Karpas-422 (cell line): ENCODE measurements at regions not wholly inside any gene's neighbourhood (a gene's known extent, or its start where the extent isn't known, plus 50 kb on each side); places are given as distances from the start of the nearest gene placed in this dataset.

Experiments
- DNase-seq: peaks from one replicate; pipeline ENCODE4 v3.0.0-alpha.2; 2015
- H2AFZ ChIP-seq: fragments of 200-600 bp; sonication (generic); 2 replicates; pipeline ENCODE4 v1.6.1; 2014; ENCODE audit warnings: antibody characterized with exemption, low read length, mixed read lengths
- H3K27ac ChIP-seq: fragments of 200-600 bp; sonication (generic); 2 replicates; pipeline ENCODE4 v1.5.1; 2014; ENCODE audit warnings: mild to moderate bottlenecking, low read length, moderate library complexity
- H3K27me3 ChIP-seq: fragments of 200-600 bp; sonication (generic); 2 replicates; pipeline ENCODE4 v1.6.1; 2014; ENCODE audit warnings: low read length, mixed read lengths
- H3K36me3 ChIP-seq: fragments of 200-600 bp; sonication (generic); 2 replicates; pipeline ENCODE4 v1.6.1; 2014; ENCODE audit warnings: low read length, mixed read lengths; ENCODE audit not compliant: insufficient read depth
- H3K4me1 ChIP-seq: fragments of 200-600 bp; sonication (generic); 2 replicates; pipeline ENCODE4 v1.6.1; 2014; ENCODE audit warnings: mild to moderate bottlenecking, low read length, mixed read lengths
- H3K4me2 ChIP-seq: fragments of 200-600 bp; sonication (generic); 2 replicates; pipeline ENCODE4 v1.6.1; 2014; ENCODE audit warnings: low read length, low read depth, mild to moderate bottlenecking; ENCODE audit not compliant: poor library complexity, severe bottlenecking
- H3K4me3 ChIP-seq: fragments of 200-600 bp; sonication (generic); 2 replicates; pipeline ENCODE4 v1.5.1; 2014; ENCODE audit warnings: mild to moderate bottlenecking, antibody characterized with exemption, low read length, mixed read lengths
- H3K79me2 ChIP-seq: fragments of 200-600 bp; sonication (generic); 2 replicates; pipeline ENCODE4 v1.6.1; 2014; ENCODE audit warnings: mild to moderate bottlenecking, low read length, mixed read lengths
- H3K9ac ChIP-seq: fragments of 200-600 bp; sonication (generic); 2 replicates; pipeline ENCODE4 v1.6.0; 2014; ENCODE audit warnings: low read length
- H3K9me2 ChIP-seq: fragments of 200-600 bp; sonication (generic), shearing (Covaris generic); replicated peaks from 2 replicates; pipeline ENCODE4 v1.6.0; 2014; ENCODE audit warnings: mild to moderate bottlenecking, low read length, moderate library complexity; ENCODE audit not compliant: insufficient read depth
- H3K9me3 ChIP-seq: fragments of 300-700, 200-600 bp; sonication (generic); 2 replicates; pipeline ENCODE4 v1.6.1; 2014; ENCODE audit warnings: low read length, mixed read lengths
- H4K20me1 ChIP-seq: fragments of 200-600 bp; sonication (generic); 2 replicates; pipeline ENCODE4 v1.6.1; 2014; ENCODE audit warnings: mild to moderate bottlenecking, antibody characterized with exemption, low read length, low read depth; ENCODE audit not compliant: insufficient read depth

DNA sequence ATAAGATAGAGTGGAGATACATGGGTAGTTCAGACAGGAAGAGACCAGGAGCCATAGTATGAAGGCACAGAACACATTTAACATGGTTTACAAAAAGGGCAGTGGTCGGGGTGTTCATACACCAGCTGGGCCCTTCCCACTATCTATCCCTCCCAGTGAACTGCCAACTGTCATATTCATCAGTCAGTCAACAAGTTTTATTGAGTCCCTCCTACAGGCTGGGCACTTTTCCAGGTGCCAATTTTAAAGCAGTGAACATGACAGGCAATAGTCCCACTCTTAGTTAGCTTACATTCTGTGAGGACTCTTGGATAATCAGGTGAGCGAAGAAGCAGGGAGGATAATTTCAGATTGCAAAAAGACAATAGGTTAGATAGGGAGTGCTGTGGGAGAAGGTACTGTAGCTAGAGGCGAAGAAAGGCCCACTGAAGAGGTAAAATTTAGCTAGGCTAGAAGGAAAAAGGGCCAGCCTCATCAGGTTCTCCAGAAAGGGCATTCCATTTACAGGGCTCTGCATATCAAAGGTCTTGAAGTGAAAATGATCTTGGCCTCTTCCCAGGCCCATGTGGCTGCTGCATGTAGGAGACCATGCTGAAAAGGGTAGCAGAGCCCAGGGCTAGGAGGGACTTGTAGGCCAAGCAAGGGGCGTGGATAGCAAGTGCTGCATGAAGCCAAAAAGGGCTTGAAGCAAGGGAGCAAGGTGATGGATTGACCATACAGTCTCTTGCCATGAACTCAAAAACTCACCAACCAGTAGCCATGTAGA lies 274.7 kb upstream of the SNX7 start:
- H4K20me1 ChIP-seq, result no peaks in the 10 kb centered on the region
- H3K9ac ChIP-seq, result no peak overlapping the region
- DNase-seq, result no peak
- H2AFZ ChIP-seq, result no peak overlapping the region
- H3K4me2 ChIP-seq, result no peak overlapping the region
- H3K27me3 ChIP-seq, result no peaks in the 10 kb centered on the region
- no peak overlapping the region for H3K4me3 ChIP-seq
- H3K36me3 ChIP-seq, result no peaks in the 10 kb centered on the region
- no peaks in the 10 kb centered on the region for H3K9me2 ChIP-seq
- H3K27ac ChIP-seq, result no peak overlapping the region
- H3K4me1 ChIP-seq, result no peaks in the 10 kb centered on the region
- H3K79me2 ChIP-seq, result no peaks in the 10 kb centered on the region
- H3K9me3 ChIP-seq, result no peaks in the 10 kb centered on the region

DNA sequence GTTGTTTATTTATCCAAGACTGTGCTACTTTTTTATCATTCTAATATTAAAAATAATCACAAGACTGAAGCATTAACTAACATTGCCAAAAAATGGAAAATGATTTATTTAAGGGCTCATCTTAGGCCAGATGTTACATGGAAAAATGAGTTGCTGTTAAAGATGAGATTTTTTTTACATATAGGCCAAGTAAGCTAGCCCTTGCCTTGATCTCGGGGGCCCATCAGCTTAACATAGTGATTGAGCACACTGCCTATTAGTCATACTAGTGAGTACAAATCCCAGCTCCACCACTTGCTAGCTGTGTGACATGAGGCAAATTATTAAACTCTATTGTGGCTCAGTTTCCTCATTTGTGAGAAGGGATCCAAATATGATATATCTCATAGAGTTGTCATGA lies 275.9 kb upstream of the SNX7 start:
- DNase-seq, result no peak
- H2AFZ ChIP-seq, result no peak overlapping the region
- H3K36me3 ChIP-seq, result no peaks in the 10 kb centered on the region
- H3K9me3 ChIP-seq, result no peaks in the 10 kb centered on the region
- no peak overlapping the region for H3K9ac ChIP-seq
- H3K27ac ChIP-seq, result no peak overlapping the region
- H3K9me2 ChIP-seq, result no peaks in the 10 kb centered on the region
- no peaks in the 10 kb centered on the region for H3K27me3 ChIP-seq
- H3K4me1 ChIP-seq, result no peaks in the 10 kb centered on the region
- H3K4me3 ChIP-seq, result no peak overlapping the region
- H3K79me2 ChIP-seq, result no peaks in the 10 kb centered on the region
- no peak overlapping the region for H3K4me2 ChIP-seq
- H4K20me1 ChIP-seq, result no peaks in the 10 kb centered on the region

DNA sequence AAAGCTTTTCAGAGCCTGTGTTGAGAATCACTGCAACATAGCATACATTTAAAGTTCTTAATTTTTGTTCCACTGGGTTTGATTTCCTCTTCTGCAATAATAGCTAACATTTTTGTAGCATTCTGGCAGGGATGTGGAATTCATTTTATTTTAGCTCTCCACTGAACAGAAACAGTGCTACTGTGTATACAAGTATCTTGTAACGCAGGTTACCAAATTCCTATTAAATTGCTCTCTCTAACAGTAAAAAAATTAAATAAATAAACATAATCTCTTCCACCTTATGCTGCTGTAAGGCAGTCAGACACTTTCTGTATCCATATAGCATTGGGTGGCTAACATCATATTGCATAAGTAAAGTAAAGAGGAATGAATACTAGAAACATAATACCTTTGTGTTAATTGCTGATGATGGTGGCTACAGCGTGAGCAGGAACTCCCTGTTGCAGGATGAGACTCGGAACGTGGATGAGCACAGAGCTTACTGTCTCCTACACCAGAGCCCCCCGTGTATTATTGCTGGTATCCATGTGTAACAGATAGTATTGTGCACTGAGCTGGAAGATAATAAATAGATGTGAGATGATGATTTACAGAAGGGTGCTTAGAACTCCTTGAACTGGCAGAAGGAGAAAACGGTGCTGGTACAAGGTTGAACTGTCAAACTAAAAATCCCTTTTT lies 276.9 kb upstream of the SNX7 start:
- H3K4me3 ChIP-seq, result no peak overlapping the region
- no peak overlapping the region for H3K4me2 ChIP-seq
- no peaks in the 10 kb centered on the region for H4K20me1 ChIP-seq
- H2AFZ ChIP-seq, result no peak overlapping the region
- no peaks in the 10 kb centered on the region for H3K79me2 ChIP-seq
- H3K27ac ChIP-seq, result no peak overlapping the region
- H3K9ac ChIP-seq, result no peak overlapping the region
- no peaks in the 10 kb centered on the region for H3K27me3 ChIP-seq
- H3K9me3 ChIP-seq, result no peaks in the 10 kb centered on the region
- DNase-seq, result no peak
- H3K4me1 ChIP-seq, result no peaks in the 10 kb centered on the region
- no peaks in the 10 kb centered on the region for H3K9me2 ChIP-seq
- H3K36me3 ChIP-seq, result no peaks in the 10 kb centered on the region

DNA sequence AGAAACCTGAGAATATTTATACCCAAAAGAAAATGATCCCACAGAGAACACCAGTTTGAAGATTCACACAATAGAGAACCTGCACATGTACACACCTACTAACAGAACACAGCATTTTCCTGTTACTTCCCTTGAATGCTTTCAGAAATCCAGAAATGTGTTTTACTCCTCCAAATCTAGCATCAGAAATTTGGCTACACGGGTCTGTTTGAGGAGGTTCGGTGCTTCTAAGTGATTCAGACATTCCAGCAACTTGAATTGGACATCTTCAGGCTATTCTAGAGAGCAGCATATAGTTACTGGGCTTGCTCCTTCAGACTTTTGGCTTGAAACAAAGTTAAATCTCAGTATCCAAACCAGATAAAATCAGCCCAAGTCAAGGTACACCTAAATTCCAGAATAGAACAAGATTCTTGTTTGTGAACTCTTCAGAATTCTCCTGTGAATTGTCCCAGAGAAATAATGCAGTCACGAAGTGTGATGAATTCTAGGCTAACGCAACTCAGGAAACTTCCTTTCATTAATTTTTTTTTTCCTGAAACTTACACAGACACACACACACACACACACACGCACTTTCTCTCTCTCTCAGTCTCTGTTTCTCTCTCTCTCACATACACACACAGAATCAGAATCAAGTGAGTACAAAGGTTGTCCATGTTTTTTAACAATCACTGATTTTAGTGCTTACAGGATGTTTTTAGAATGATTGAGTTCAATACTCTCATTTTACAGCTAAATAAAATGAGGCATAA lies 278.4 kb upstream of the SNX7 start:
- H3K27ac ChIP-seq, result no peak overlapping the region
- no peak overlapping the region for H2AFZ ChIP-seq
- no peak overlapping the region for H3K4me3 ChIP-seq
- H3K9ac ChIP-seq, result no peak overlapping the region
- H3K4me2 ChIP-seq, result no peak overlapping the region
- H3K27me3 ChIP-seq, result no peaks in the 10 kb centered on the region
- no peaks in the 10 kb centered on the region for H3K36me3 ChIP-seq
- H3K9me3 ChIP-seq, result no peaks in the 10 kb centered on the region
- no peaks in the 10 kb centered on the region for H4K20me1 ChIP-seq
- no peaks in the 10 kb centered on the region for H3K4me1 ChIP-seq
- H3K9me2 ChIP-seq, result no peaks in the 10 kb centered on the region
- DNase-seq, result no peak
- no peaks in the 10 kb centered on the region for H3K79me2 ChIP-seq

DNA sequence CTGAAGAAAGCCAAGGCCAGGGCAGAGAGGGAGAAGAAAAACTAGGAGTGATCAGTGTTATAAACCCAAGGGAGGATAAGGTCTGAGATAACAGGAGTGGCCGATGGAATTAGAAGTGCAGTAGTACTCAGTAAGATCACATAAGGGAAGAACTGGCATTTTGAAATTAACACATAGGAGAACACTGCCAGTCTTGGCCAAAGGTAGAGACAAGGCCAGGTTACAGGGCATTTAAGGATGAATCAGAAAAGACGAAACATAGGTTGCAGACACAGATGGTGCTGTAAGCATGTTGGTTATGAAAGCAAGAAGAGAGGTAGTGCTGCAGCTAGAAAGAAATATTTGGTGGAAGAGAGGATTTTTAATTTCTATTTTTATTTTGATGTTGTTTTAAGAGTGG lies 278.9 kb upstream of the SNX7 start:
- H3K27me3 ChIP-seq, result no peaks in the 10 kb centered on the region
- H3K4me1 ChIP-seq, result no peaks in the 10 kb centered on the region
- H4K20me1 ChIP-seq, result no peaks in the 10 kb centered on the region
- no peaks in the 10 kb centered on the region for H3K9me2 ChIP-seq
- DNase-seq, result no peak
- H3K4me2 ChIP-seq, result no peak overlapping the region
- H3K79me2 ChIP-seq, result no peaks in the 10 kb centered on the region
- H3K27ac ChIP-seq, result no peak overlapping the region
- no peak overlapping the region for H3K4me3 ChIP-seq
- no peaks in the 10 kb centered on the region for H3K36me3 ChIP-seq
- H2AFZ ChIP-seq, result no peak overlapping the region
- H3K9ac ChIP-seq, result no peak overlapping the region
- no peaks in the 10 kb centered on the region for H3K9me3 ChIP-seq

DNA sequence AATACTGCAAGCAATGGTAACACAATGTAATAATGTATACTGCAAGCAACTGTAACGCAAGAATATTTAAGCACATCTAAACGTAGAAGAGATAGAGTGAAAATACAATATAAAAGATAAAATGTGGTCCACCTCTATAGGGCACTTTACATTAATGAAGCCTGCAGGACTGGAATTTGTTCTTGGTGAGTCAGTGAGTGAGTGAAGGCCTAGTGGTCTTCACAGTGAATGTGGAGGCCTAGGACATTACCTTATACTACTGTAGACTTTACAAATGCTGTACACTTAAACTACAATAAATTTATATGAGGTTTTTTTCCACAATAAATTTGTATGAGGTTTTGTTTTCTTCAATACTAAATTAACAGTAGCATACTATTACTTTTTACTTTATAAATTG lies 287.4 kb upstream of the SNX7 start:
- no peak overlapping the region for H3K4me2 ChIP-seq

DNA sequence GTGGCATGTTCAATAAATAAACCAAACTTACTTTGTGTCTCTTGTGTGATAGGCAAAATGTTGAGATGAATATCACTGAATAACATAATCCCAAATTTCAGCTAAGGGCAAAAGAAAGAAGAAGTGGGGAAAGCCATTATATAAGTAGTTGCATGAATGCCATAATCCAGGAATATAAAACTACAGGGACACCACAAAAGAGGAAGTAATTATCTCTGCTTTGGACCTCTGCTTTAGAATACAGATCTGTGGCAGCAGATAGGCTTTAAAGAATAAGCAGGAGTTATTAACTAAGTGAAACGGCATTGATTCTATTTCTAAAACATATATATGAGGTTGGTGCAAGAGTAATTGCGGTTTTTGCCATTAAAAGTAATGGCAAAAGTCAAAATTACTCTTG lies 288.5 kb upstream of the SNX7 start:
- Histone ChIP-seq H3K36me3 (no peaks in the 10 kb centered on the region), H3K9me2 (no peaks in the 10 kb centered on the region), H3K4me3 (no peak overlapping the region), H2AFZ (no peak overlapping the region), H3K4me2 (no peak overlapping the region), H3K9ac (no peak overlapping the region), H3K9me3 (no peaks in the 10 kb centered on the region), H3K27me3 (no peaks in the 10 kb centered on the region), H4K20me1 (no peaks in the 10 kb centered on the region), H3K79me2 (no peaks in the 10 kb centered on the region), H3K4me1 (no peaks in the 10 kb centered on the region), H3K27ac (no peak overlapping the region)
- DNase-seq, result no peak

More for the DNA sequence above, 287.4 kb upstream of the SNX7 start:
- H3K4me1 ChIP-seq, result no peaks in the 10 kb centered on the region
- H3K79me2 ChIP-seq, result no peaks in the 10 kb centered on the region
- no peak overlapping the region for H3K4me3 ChIP-seq
- H3K9me2 ChIP-seq, result no peaks in the 10 kb centered on the region
- H3K9me3 ChIP-seq, result no peaks in the 10 kb centered on the region
- no peaks in the 10 kb centered on the region for H3K27me3 ChIP-seq
- H3K9ac ChIP-seq, result no peak overlapping the region
- no peaks in the 10 kb centered on the region for H3K36me3 ChIP-seq
- H4K20me1 ChIP-seq, result no peaks in the 10 kb centered on the region
- no peak overlapping the region for H3K27ac ChIP-seq
- no peak overlapping the region for H2AFZ ChIP-seq
- DNase-seq, result no peak

DNA sequence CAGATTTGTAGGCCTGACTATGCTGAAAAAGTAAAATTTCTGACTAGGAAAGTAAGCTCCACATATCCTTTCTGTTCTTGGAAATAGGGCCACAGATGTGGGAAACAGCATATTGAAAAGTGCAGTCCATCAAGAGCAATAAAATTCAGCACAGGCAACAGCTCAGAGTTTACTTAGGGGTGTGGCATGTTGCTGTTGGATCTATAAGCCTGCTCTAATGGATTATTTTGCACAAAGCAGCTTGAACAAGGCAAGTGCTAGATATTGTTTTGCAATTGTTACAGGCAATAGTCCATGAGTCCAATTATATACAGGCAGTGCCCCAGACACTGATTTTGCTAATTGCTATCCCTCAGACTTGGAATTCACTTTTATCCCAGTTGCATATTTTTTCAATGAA lies 289.8 kb upstream of the SNX7 start:
- Histone ChIP-seq H3K9me3 (no peaks in the 10 kb centered on the region), H3K9me2 (no peaks in the 10 kb centered on the region), H2AFZ (no peak overlapping the region), H3K4me1 (no peaks in the 10 kb centered on the region), H3K79me2 (no peaks in the 10 kb centered on the region), H4K20me1 (no peaks in the 10 kb centered on the region), H3K4me3 (no peak overlapping the region), H3K4me2 (no peak overlapping the region), H3K27me3 (no peaks in the 10 kb centered on the region), H3K9ac (no peak overlapping the region), H3K36me3 (no peaks in the 10 kb centered on the region), H3K27ac (no peak overlapping the region)
- no peak for DNase-seq
